Amniotic epithelial cell (primary cell): ENCODE measurements at regions not wholly inside any gene's neighbourhood (a gene's known extent, or its start where the extent isn't known, plus 50 kb on each side); places are given as distances from the start of the nearest gene placed in this dataset.

ENCODE experiments used
- DNase-seq: peaks from one replicate; pipeline ENCODE4 v3.0.0-alpha.2; 2010; ENCODE audit warnings: low read depth

GRCh38 chr16:79833559-79833958 is 233.0 kb upstream of the MAF start:
- no peak for DNase-seq

GRCh38 chr16:79826732-79827475 is 226.4 kb upstream of the MAF start:
- no peak for DNase-seq

GRCh38 chr16:79825002-79825401 is 224.5 kb upstream of the MAF start:
- DNase-seq = no peak

- DNase-seq = no peak
Measured at GRCh38 chr16:79823639-79824038, 223.1 kb upstream of the MAF start.

GRCh38 chr16:79821911-79822310 is 221.4 kb upstream of the MAF start:
- no peak for DNase-seq

GRCh38 chr16:79816081-79816497 is 215.6 kb upstream of the MAF start:
- DNase-seq = no peak

GRCh38 chr16:79815049-79815448 is 214.5 kb upstream of the MAF start:
- DNase-seq = no peak

- DNase-seq = no peak
Measured at GRCh38 chr16:79814124-79814523, 213.6 kb upstream of the MAF start.

DNA sequence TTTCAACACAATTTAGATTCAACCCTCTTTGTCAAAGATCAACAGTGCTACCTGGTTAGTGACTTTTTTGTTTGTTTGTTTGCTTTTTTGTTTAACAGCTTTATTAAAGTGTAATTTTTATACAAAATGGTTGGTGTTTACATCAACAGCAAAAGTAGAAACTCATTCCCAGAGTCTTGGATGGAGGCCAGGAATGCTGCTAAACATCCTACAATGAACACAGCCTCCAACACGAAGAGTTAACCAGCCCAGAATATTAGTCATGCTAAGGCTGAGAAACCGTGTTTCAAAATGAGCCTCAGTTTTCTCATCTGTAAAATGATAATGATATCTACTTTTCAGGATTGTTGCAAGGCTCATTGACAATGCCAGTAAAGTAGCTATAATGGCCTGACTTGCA is 211.0 kb upstream of the MAF start:
- DNase-seq = no peak

- no peak for DNase-seq
Measured at GRCh38 chr16:79810449-79811189, 210.1 kb upstream of the MAF start.

GRCh38 chr16:79809376-79809775 is 208.8 kb upstream of the MAF start:
- DNase-seq = no peak

DNA sequence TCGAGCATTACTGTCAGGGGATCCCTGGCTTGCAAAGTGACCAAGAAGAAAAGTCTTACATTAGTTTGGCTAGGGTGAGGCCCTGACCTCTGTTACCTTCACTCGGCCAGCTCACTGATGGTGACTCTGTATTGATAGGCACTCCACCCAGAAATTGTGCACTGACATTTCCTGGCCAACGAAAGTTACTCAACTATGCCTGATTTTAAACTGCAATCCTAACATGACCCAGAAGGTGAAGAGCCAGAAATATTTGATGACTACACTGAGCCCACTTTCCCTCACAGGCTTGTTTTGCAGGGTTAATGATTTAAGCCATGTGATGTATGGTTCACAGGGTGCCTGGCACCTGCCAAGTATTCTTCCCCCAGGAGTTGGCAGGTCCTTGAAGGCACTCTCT is 208.2 kb upstream of the MAF start:
- DNase-seq = no peak

DNA sequence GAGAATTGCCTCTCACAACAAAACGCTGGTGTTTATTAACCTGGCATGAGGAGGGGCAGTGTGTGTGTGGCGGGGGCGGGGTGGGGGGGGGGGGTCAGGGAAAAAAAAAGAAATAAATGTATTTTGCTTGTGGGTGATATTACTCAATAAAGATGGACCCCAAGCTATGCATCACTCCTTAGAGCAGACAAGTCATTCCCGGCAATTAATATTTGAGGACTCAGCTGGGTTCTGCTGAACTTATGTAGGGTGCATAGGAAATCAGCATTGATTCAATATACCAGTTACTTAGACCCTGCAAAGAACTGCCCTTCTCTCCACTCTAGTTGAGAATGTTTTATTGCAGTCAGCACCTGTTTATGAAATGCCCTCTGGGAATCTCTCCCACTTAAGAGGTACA is 206.2 kb upstream of the MAF start:
- DNase-seq = no peak

DNA sequence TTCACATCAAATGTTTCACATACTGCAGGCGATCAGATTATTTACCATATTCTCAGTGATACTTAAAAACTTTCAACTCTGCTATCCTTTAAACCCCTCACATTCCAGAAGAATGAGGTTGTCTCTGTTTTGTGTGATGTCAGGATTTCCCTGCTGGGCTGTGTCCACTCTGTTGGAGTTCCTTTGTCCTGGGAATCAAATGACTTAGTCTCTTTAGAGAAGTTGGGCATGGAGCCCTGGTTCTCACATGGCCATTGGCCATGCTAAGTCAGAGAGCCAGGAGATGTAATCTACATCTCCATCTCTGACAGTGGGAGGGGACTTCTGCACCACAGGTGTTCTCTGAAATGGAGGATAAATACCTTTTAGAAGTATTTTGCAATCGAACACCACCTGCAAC is 205.1 kb upstream of the MAF start:
- DNase-seq = no peak

GRCh38 chr16:79801646-79802045 is 201.1 kb upstream of the MAF start:
- no peak for DNase-seq

DNA sequence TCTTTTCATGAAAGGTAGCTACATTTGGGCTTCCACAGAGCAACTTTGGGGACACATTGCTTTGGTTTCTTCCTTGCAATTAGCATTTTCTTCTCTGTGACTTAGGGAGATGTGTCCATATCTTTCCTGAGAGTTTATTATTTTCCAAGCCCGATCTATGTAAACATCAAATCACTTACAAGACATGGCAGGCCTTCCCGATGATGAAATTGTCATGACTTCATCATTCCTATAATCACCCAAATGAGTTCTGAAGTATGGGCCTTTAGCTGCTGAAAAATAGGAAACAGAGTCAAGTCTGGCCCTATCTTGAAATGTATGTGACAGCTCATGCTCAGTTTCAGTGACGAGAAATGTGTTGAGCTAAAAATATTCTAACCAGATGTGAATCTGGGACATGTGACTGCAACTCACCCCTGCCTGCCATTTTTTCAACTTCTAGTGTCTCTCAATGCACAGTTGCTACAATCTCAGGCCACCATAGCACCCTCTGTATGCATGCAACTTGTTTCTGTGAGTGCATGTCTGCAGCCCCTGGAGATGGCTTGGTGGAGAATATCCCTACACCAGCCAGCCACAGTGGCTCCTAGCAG is 199.6 kb upstream of the MAF start:
- no peak for DNase-seq

GRCh38 chr16:79798416-79799053 is 198.0 kb upstream of the MAF start:
- DNase-seq = no peak

DNA sequence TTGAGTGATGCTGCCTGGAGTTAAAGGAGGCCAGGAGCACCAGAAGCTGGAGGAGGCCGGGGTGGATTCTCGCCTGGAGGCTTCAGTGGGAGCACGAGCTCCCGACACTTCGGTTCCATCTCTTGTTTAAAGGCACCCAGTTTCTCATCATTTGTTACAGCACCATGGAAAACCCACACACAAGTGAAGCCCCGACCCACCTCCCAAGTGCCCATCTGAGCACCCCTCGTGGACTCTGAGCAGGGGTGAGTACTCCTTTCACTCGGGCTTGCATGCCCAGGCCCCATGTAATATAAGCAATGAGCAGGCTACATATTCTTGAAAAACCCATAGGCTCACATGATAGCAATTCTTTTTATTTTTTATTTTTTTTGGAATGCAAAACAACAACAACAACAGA is 196.9 kb upstream of the MAF start:
- no peak for DNase-seq

- DNase-seq = no peak
Measured at GRCh38 chr16:79795556-79795955, 195.0 kb upstream of the MAF start.

- no peak for DNase-seq
Measured at GRCh38 chr16:79794941-79795340, 194.4 kb upstream of the MAF start.

GRCh38 chr16:79792664-79793351 is 192.3 kb upstream of the MAF start:
- DNase-seq = no peak

DNA sequence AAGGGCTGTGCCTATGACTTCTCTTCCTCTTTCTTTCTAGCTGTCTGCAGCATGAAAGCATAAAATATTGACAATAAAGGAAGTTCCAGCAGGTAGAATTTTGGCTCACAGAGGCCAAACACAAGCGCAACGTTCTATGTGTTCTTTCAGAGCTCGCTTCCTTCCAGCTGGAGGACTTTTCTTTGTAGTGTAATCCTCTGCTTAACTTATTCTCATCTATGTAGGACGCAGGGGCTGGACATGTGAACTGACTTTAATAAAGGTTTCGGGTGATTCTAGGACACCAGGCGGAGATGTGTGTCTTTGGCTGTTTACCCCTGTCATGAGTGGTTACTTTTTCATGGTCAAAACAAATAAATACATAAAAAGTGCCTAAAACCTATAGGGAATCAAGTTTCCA is 191.5 kb upstream of the MAF start:
- DNase-seq = no peak
